Karpas-422 (cell line): ENCODE measurements at regions not wholly inside any gene's neighbourhood (a gene's known extent, or its start where the extent isn't known, plus 50 kb on each side); places are given as distances from the start of the nearest gene placed in this dataset.

ENCODE experiments used
- DNase-seq: peaks from one replicate; pipeline ENCODE4 v3.0.0-alpha.2; 2015
- H2AFZ ChIP-seq: fragments of 200-600 bp; sonication (generic); 2 replicates; pipeline ENCODE4 v1.6.1; 2014; ENCODE audit warnings: antibody characterized with exemption, low read length, mixed read lengths
- H3K27ac ChIP-seq: fragments of 200-600 bp; sonication (generic); 2 replicates; pipeline ENCODE4 v1.5.1; 2014; ENCODE audit warnings: mild to moderate bottlenecking, low read length, moderate library complexity
- H3K27me3 ChIP-seq: fragments of 200-600 bp; sonication (generic); 2 replicates; pipeline ENCODE4 v1.6.1; 2014; ENCODE audit warnings: low read length, mixed read lengths
- H3K36me3 ChIP-seq: fragments of 200-600 bp; sonication (generic); 2 replicates; pipeline ENCODE4 v1.6.1; 2014; ENCODE audit warnings: low read length, mixed read lengths; ENCODE audit not compliant: insufficient read depth
- H3K4me1 ChIP-seq: fragments of 200-600 bp; sonication (generic); 2 replicates; pipeline ENCODE4 v1.6.1; 2014; ENCODE audit warnings: mild to moderate bottlenecking, low read length, mixed read lengths
- H3K4me2 ChIP-seq: fragments of 200-600 bp; sonication (generic); 2 replicates; pipeline ENCODE4 v1.6.1; 2014; ENCODE audit warnings: low read length, low read depth, mild to moderate bottlenecking; ENCODE audit not compliant: poor library complexity, severe bottlenecking
- H3K4me3 ChIP-seq: fragments of 200-600 bp; sonication (generic); 2 replicates; pipeline ENCODE4 v1.5.1; 2014; ENCODE audit warnings: mild to moderate bottlenecking, antibody characterized with exemption, low read length, mixed read lengths
- H3K79me2 ChIP-seq: fragments of 200-600 bp; sonication (generic); 2 replicates; pipeline ENCODE4 v1.6.1; 2014; ENCODE audit warnings: mild to moderate bottlenecking, low read length, mixed read lengths
- H3K9ac ChIP-seq: fragments of 200-600 bp; sonication (generic); 2 replicates; pipeline ENCODE4 v1.6.0; 2014; ENCODE audit warnings: low read length
- H3K9me2 ChIP-seq: fragments of 200-600 bp; sonication (generic), shearing (Covaris generic); replicated peaks from 2 replicates; pipeline ENCODE4 v1.6.0; 2014; ENCODE audit warnings: mild to moderate bottlenecking, low read length, moderate library complexity; ENCODE audit not compliant: insufficient read depth
- H3K9me3 ChIP-seq: fragments of 300-700, 200-600 bp; sonication (generic); 2 replicates; pipeline ENCODE4 v1.6.1; 2014; ENCODE audit warnings: low read length, mixed read lengths
- H4K20me1 ChIP-seq: fragments of 200-600 bp; sonication (generic); 2 replicates; pipeline ENCODE4 v1.6.1; 2014; ENCODE audit warnings: mild to moderate bottlenecking, antibody characterized with exemption, low read length, low read depth; ENCODE audit not compliant: insufficient read depth

DNA sequence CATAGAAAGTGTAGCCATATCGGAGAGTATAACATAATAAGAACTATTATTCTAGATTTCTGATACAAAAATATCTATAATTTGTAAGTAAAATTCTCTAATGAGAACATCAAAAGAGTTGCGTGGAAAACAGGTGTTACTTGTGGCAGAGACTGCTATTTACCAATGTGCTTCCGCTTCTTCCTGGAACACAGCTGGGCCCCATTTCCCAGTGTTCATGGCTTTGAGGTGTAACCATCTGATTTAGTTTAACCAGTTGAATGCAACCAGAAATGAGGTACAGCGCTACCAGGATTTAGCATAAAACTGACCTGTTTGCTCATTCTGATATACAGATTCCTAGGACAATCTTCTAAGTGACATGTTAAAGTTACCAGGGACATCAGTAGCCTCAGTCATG, 1055.2 kb downstream of the IGSF11 start:
- no peak for DNase-seq
- no peaks in the 10 kb centered on the region for H4K20me1 ChIP-seq

GRCh38 chr3:117987256-117987655, 1047.4 kb downstream of the IGSF11 start:
- Histone ChIP-seq H3K27me3 (no peaks in the 10 kb centered on the region), H3K9me3 (no peaks in the 10 kb centered on the region), H3K4me2 (no peak overlapping the region), H3K79me2 (no peaks in the 10 kb centered on the region), H3K9me2 (no peaks in the 10 kb centered on the region), H3K4me3 (no peak overlapping the region), H3K4me1 (no peaks in the 10 kb centered on the region), H3K27ac (no peak overlapping the region), H4K20me1 (no peaks in the 10 kb centered on the region), H3K36me3 (no peaks in the 10 kb centered on the region), H2AFZ (no peak overlapping the region), H3K9ac (no peak overlapping the region)
- DNase-seq = no peak

More for the DNA sequence above, 1055.2 kb downstream of the IGSF11 start:
- H2AFZ ChIP-seq = no peak overlapping the region
- no peaks in the 10 kb centered on the region for H3K79me2 ChIP-seq
- H3K9me3 ChIP-seq = no peaks in the 10 kb centered on the region
- no peaks in the 10 kb centered on the region for H3K36me3 ChIP-seq
- no peak overlapping the region for H3K27ac ChIP-seq
- H3K27me3 ChIP-seq = no peaks in the 10 kb centered on the region
- H3K4me1 ChIP-seq = no peaks in the 10 kb centered on the region
- no peak overlapping the region for H3K9ac ChIP-seq
- H3K4me2 ChIP-seq = no peak overlapping the region
- H3K9me2 ChIP-seq = no peaks in the 10 kb centered on the region
- H3K4me3 ChIP-seq = no peak overlapping the region

DNA sequence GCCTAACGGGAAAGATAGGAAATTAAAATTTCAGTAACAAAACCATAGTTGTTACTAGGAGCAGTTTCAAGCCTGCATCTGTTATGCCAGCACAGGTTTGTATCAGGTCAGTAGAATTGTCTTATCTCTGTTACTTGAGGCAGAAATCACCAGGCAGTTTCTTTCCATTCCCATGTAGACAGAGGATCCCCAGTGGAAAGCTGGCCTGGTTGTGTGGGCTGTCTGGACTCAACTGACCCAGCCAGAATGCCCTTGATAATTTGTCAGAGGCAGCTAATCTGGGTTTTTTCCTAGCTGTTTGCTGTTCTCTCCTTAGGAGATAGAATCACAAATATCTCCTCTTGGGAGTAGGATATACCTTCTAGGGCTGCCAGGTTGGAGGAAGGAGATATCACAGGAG, 1044.7 kb downstream of the IGSF11 start:
- Histone ChIP-seq H3K4me2 (no peak overlapping the region), H3K79me2 (no peaks in the 10 kb centered on the region), H2AFZ (no peak overlapping the region), H3K36me3 (no peaks in the 10 kb centered on the region), H3K9me2 (no peaks in the 10 kb centered on the region), H3K9ac (no peak overlapping the region), H3K27me3 (no peaks in the 10 kb centered on the region), H3K4me3 (no peak overlapping the region), H3K27ac (no peak overlapping the region), H3K4me1 (no peaks in the 10 kb centered on the region), H4K20me1 (no peaks in the 10 kb centered on the region), H3K9me3 (no peaks in the 10 kb centered on the region)
- no peak for DNase-seq

- Histone ChIP-seq H3K9me3 (no peaks in the 10 kb centered on the region), H3K9ac (no peak overlapping the region), H2AFZ (no peak overlapping the region), H3K4me1 (no peaks in the 10 kb centered on the region), H3K4me2 (no peak overlapping the region), H3K27me3 (no peaks in the 10 kb centered on the region), H4K20me1 (no peaks in the 10 kb centered on the region), H3K9me2 (no peaks in the 10 kb centered on the region), H3K79me2 (no peaks in the 10 kb centered on the region), H3K4me3 (no peak overlapping the region), H3K27ac (no peak overlapping the region), H3K36me3 (no peaks in the 10 kb centered on the region)
- DNase-seq = no peak
Observed at GRCh38 chr3:117990627-117991026, 1044.0 kb downstream of the IGSF11 start.

GRCh38 chr3:117995842-117996437, 1038.7 kb downstream of the IGSF11 start:
- Histone ChIP-seq H3K79me2 (no peaks in the 10 kb centered on the region), H3K9me3 (no peaks in the 10 kb centered on the region), H3K27ac (no peak overlapping the region), H3K9ac (no peak overlapping the region), H2AFZ (no peak overlapping the region), H3K9me2 (no peaks in the 10 kb centered on the region), H3K36me3 (no peaks in the 10 kb centered on the region), H3K27me3 (no peaks in the 10 kb centered on the region), H4K20me1 (no peaks in the 10 kb centered on the region), H3K4me2 (no peak overlapping the region), H3K4me3 (no peak overlapping the region), H3K4me1 (no peaks in the 10 kb centered on the region)
- DNase-seq = no peak

DNA sequence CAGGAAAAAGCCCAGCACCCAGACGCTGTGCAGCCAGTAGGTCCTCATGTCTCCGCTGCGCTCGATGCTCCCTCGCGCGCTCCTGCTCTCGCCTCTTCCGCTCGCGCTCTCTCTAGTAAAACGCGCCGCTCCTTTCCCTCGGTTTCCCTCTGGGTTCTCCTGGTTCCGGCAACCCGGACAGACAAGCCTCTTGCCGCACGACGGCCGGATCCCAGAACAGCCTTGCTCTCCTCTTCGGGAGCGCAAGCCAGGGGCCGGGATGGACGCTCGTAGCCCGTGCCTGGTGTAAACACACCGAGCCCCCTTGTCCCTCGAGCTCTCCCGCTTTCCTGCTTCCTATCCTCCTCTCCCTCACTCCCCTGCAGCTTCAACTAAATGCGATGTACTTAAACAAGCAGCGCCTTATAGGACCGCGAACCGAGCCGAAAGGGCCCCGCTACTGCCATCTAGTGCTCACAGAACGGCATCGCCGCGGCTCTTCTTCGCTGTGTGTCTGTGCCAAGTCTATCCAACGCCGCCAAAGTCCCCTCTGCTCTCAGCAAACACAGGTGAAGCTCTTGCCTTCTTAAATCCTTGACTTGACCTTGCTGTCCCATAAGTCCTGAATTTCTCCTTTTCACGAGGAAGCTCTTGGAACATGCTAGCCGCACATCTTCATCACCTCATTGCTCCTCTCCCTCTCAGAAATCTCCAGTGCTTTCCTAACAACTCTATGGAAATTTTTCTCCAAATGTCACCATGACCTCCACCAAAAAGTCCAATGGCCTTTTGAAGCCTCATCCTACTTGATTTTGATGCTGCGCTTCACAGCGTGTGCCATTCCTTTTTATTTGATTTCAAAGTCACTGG, 1037.2 kb downstream of the IGSF11 start:
- Histone ChIP-seq H2AFZ (no peak overlapping the region), H3K4me2 (no peak overlapping the region), H3K36me3 (no peaks in the 10 kb centered on the region), H3K9me3 (no peaks in the 10 kb centered on the region), H3K4me1 (no peaks in the 10 kb centered on the region), H3K9ac (no peak overlapping the region), H3K27me3 (no peaks in the 10 kb centered on the region), H3K27ac (no peak overlapping the region), H3K79me2 (no peaks in the 10 kb centered on the region), H3K9me2 (no peaks in the 10 kb centered on the region), H4K20me1 (no peaks in the 10 kb centered on the region), H3K4me3 (no peak overlapping the region)
- peak; percentile 85 for DNase-seq

DNA sequence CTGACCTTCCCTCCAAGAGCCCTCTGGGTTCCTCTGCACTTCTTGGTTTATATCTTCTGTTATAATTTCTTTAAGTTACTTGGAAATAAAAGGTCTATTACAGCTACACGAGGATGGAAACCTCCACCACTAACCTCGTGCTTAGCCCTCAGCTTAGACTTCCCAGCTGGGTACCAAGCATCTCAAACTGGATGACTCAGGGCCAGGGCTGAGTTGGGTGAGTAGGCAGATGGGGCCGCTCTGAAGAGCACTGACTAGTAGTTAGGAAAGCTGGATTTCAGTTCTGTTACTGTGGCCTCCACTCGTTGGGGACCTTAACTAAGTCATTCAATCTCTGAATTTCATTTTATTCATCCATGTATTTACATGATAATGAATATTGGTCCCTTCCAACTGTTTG, 1036.6 kb downstream of the IGSF11 start:
- H3K27ac ChIP-seq = no peak overlapping the region
- no peaks in the 10 kb centered on the region; the same call in 1 of the 2 replicates for H3K27me3 ChIP-seq
- H3K9ac ChIP-seq = no peak overlapping the region
- no peaks in the 10 kb centered on the region for H3K79me2 ChIP-seq
- no peaks in the 10 kb centered on the region for H3K9me2 ChIP-seq
- no peak overlapping the region for H3K4me3 ChIP-seq
- no peaks in the 10 kb centered on the region for H3K36me3 ChIP-seq
- H3K4me1 ChIP-seq = no peaks in the 10 kb centered on the region
- H3K4me2 ChIP-seq = no peak overlapping the region
- H3K9me3 ChIP-seq = no peaks in the 10 kb centered on the region
- H2AFZ ChIP-seq = no peak overlapping the region
- H4K20me1 ChIP-seq = no peaks in the 10 kb centered on the region
- no peak for DNase-seq

DNA sequence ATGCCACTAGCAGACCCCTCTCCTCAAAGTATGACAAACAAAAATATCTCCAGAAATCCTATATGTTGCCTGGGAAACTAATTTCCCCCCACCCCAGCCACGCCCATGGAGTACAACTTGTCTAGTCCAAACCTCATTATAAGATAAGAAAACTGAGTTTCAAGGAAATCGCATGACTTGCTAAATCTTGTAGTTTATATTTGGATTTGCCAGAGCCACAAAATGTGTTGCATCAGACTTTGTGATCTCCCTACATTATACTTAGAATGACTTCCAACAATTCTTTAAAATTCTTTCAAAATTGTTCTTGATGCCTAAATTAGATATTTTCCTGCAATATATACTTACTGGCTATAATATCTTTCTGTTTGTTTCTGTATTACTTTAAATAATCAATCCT, 1034.4 kb downstream of the IGSF11 start:
- no peak for DNase-seq
- H3K27ac ChIP-seq = no peak overlapping the region
- H3K4me1 ChIP-seq = no peaks in the 10 kb centered on the region
- no peak overlapping the region for H3K4me2 ChIP-seq
- no peaks in the 10 kb centered on the region for H3K9me3 ChIP-seq
- no peaks in the 10 kb centered on the region for H4K20me1 ChIP-seq
- no peak overlapping the region for H3K4me3 ChIP-seq
- H3K9ac ChIP-seq = no peak overlapping the region
- no peaks in the 10 kb centered on the region for H3K9me2 ChIP-seq
- no peak overlapping the region for H2AFZ ChIP-seq
- no peaks in the 10 kb centered on the region for H3K79me2 ChIP-seq
- H3K27me3 ChIP-seq = no peaks in the 10 kb centered on the region; the same call in 1 of the 2 replicates
- no peaks in the 10 kb centered on the region for H3K36me3 ChIP-seq
